ENCODE measurements at regions not wholly inside any gene's neighbourhood (a gene's known extent, or its start where the extent isn't known, plus 50 kb on each side); places are given as distances from the start of the nearest gene placed in this dataset.
"Not testable (repeated sequence)": the region's sequence is repeated elsewhere in the genome, so short reads cannot be mapped to it uniquely, and the experiment has no call there.

DNA sequence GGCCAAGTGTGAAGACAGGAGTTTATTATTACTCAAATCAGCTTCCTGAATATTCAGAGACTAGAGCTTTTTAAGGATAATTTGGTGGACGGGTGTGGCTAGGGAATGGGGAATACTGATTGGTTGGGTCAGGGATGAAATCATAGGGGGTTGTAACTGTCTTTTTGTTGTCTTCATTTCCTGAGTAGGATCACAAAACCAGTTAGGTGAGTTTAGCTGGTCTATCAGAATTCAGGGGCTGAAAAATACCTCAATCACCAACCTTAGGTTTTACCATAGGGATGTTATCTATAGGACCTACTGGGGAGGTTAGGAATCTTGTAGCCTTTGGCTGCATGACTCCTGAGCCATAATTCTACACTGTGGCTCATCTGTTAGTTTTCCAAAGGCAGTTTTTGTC is 235.8 kb downstream of the YTHDC2 start:
- Histone ChIP-seq H4K5ac (ENCODE audit: low read length) (no peak overlapping the region), H3K27ac (ENCODE audit: low read depth, low read length) (no peak overlapping the region), H3K4ac (ENCODE audit: low read depth, low read length) (no peak overlapping the region), H3K79me1 (ENCODE audit: low read length) (no peaks in the 10 kb centered on the region), H3K36me3 (ENCODE audit: control insufficient read depth, insufficient read depth, low read length) (no peaks in the 10 kb centered on the region), H2BK15ac (replicated peaks; ENCODE audit: low read depth) (no peak overlapping the region), H2AK5ac (ENCODE audit: low read length) (no peak overlapping the region), H3K23ac (ENCODE audit: low read length) (no peak overlapping the region), H2BK5ac (ENCODE audit: low read length) (no peak overlapping the region), H3K18ac (ENCODE audit: low read length) (no peak overlapping the region), H3K4me2 (ENCODE audit: low read length) (no peak overlapping the region), H3K9ac (ENCODE audit: low read length) (no peak overlapping the region), H3K4me3 (ENCODE audit: low read length) (no peak overlapping the region), H3K56ac (ENCODE audit: low read length) (no peak overlapping the region), H3K79me2 (ENCODE audit: control insufficient read depth, insufficient read depth, low read length) (no peaks in the 10 kb centered on the region), H4K8ac (ENCODE audit: low read depth, low read length) (no peak overlapping the region), H2BK120ac (ENCODE audit: low read depth, low read length) (no peak overlapping the region), H3K4me1 (ENCODE audit: control insufficient read depth, low read depth, low read length) (no peaks in the 10 kb centered on the region), H3K27me3 (ENCODE audit: insufficient read depth, low read length, poor library complexity) (no peaks in the 10 kb centered on the region)
- DNase-seq = peak; percentile 87
- WGBS (ENCODE audit: extremely low coverage, insufficient coverage, low lambda C conversion rate) = no CpG with 5 or more reads among the region's 1 CpG

DNA sequence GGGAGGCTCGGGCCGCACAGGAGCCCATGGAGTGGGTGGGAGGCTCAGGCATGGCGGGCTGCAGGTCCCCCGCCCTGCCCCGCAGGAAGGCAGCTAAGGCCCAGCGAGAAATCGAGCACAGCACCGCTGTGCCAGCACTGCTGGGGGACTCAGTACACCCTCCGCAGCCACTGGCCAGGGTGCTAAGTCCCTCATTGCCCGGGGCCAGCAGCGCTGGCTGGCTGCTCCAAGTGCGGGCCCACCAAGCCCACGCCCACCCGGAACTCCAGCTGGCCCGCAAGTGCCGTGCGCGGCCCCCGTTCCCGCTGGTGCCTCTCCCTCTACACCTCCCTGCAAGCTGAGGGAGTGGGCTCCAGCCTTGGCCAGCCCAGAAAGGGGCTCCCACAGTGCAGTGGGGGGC is 239.7 kb downstream of the YTHDC2 start:
- H2AK5ac ChIP-seq (ENCODE audit: low read length); H3K4me1 ChIP-seq (ENCODE audit: control insufficient read depth, low read depth, low read length); H2BK15ac ChIP-seq (replicated peaks; ENCODE audit: low read depth); H3K79me1 ChIP-seq (ENCODE audit: low read length); H2BK120ac ChIP-seq (ENCODE audit: low read depth, low read length); H3K27me3 ChIP-seq (ENCODE audit: insufficient read depth, low read length, poor library complexity); H4K5ac ChIP-seq (ENCODE audit: low read length); H3K4me3 ChIP-seq (ENCODE audit: low read length); H3K4ac ChIP-seq (ENCODE audit: low read depth, low read length); H3K36me3 ChIP-seq (ENCODE audit: control insufficient read depth, insufficient read depth, low read length); H2BK5ac ChIP-seq (ENCODE audit: low read length); H3K79me2 ChIP-seq (ENCODE audit: control insufficient read depth, insufficient read depth, low read length); DNase-seq; H3K27ac ChIP-seq (ENCODE audit: low read depth, low read length); H3K9ac ChIP-seq (ENCODE audit: low read length); H3K56ac ChIP-seq (ENCODE audit: low read length); H3K18ac ChIP-seq (ENCODE audit: low read length); H3K4me2 ChIP-seq (ENCODE audit: low read length); H3K23ac ChIP-seq (ENCODE audit: low read length); H4K8ac ChIP-seq (ENCODE audit: low read depth, low read length): not testable (repeated sequence)
- no CpG with 5 or more reads among the region's 20 CpGs for WGBS (ENCODE audit: extremely low coverage, insufficient coverage, low lambda C conversion rate)

DNA sequence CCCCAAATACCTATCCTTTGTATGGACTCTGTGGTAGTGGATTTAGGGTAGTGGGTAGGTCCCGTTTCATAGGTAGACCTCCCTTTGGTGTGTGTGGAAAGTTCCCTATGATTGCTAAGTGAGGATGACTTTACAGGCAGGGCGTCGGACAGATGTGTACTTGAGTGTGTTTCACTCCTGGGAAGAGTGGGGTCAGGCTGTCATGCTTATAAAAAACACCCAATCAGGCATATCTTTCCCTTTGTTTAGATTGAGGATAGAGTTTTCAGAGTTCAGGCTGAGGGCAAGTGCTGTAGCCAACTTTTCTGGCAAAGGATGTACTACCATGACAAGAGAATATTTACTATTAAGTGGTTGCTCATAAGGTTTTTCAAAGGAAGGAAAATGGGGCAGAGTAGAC is 242.0 kb downstream of the YTHDC2 start:
- no peaks in the 10 kb centered on the region for H3K27me3 ChIP-seq (ENCODE audit: insufficient read depth, low read length, poor library complexity)
- H3K4ac ChIP-seq (ENCODE audit: low read depth, low read length) = no peak overlapping the region
- DNase-seq = no peak
- H3K36me3 ChIP-seq (ENCODE audit: control insufficient read depth, insufficient read depth, low read length) = no peaks in the 10 kb centered on the region
- no peak overlapping the region for H3K56ac ChIP-seq (ENCODE audit: low read length)
- no peaks in the 10 kb centered on the region for H3K79me2 ChIP-seq (ENCODE audit: control insufficient read depth, insufficient read depth, low read length)
- H3K4me3 ChIP-seq (ENCODE audit: low read length) = no peak overlapping the region
- peaks cover 2% of the 10 kb centered on the region for H3K4me1 ChIP-seq (ENCODE audit: control insufficient read depth, low read depth, low read length)
- no peak overlapping the region for H2BK120ac ChIP-seq (ENCODE audit: low read depth, low read length)
- no peak overlapping the region for H3K27ac ChIP-seq (ENCODE audit: low read depth, low read length)
- no peak overlapping the region for H3K23ac ChIP-seq (ENCODE audit: low read length)
- no peak overlapping the region for H3K9ac ChIP-seq (ENCODE audit: low read length)
- no peaks in the 10 kb centered on the region for H3K79me1 ChIP-seq (ENCODE audit: low read length)
- H3K4me2 ChIP-seq (ENCODE audit: low read length) = no peak overlapping the region
- H2AK5ac ChIP-seq (ENCODE audit: low read length) = no peak overlapping the region
- H2BK5ac ChIP-seq (ENCODE audit: low read length) = no peak overlapping the region
- no CpG with 5 or more reads among the region's 3 CpGs for WGBS (ENCODE audit: extremely low coverage, insufficient coverage, low lambda C conversion rate)
- H3K18ac ChIP-seq (ENCODE audit: low read length) = no peak overlapping the region
- H4K8ac ChIP-seq (ENCODE audit: low read depth, low read length) = no peak overlapping the region
- H4K5ac ChIP-seq (ENCODE audit: low read length) = no peak overlapping the region
- H2BK15ac ChIP-seq (replicated peaks; ENCODE audit: low read depth) = no peak overlapping the region

DNA sequence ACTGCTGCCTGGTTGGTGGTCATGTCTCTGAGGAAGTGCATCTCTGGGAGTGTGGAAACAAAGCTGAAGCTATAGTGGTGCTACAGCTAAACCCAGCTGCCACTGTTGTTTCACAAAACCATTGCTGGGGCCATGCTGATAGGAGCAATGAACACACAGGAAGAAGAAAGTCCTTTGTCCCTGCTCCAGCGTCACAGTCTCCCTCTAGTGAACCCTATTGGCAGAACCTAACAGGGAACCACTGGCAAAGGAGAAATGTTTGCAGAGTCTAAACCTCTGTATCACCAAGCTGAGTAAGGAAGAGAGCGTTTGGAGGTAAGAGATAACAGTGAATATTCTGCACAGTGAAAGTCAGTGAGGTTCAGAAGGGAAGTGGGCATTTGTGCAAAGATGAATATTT is 244.0 kb downstream of the YTHDC2 start:
- Histone ChIP-seq H2BK120ac (ENCODE audit: low read depth, low read length) (no peak overlapping the region), H2BK5ac (ENCODE audit: low read length) (no peak overlapping the region), H2BK15ac (replicated peaks; ENCODE audit: low read depth) (no peak overlapping the region), H3K18ac (ENCODE audit: low read length) (no peak overlapping the region), H3K23ac (ENCODE audit: low read length) (no peak overlapping the region), H3K4ac (ENCODE audit: low read depth, low read length) (peak overlapping the region; percentile 59), H2AK5ac (ENCODE audit: low read length) (no peak overlapping the region), H4K5ac (ENCODE audit: low read length) (no peak overlapping the region), H3K27me3 (ENCODE audit: insufficient read depth, low read length, poor library complexity) (no peaks in the 10 kb centered on the region), H3K79me1 (ENCODE audit: low read length) (no peaks in the 10 kb centered on the region), H3K36me3 (ENCODE audit: control insufficient read depth, insufficient read depth, low read length) (no peaks in the 10 kb centered on the region), H3K79me2 (ENCODE audit: control insufficient read depth, insufficient read depth, low read length) (no peaks in the 10 kb centered on the region), H4K8ac (ENCODE audit: low read depth, low read length) (no peak overlapping the region), H3K56ac (ENCODE audit: low read length) (no peak overlapping the region), H3K9ac (ENCODE audit: low read length) (no peak overlapping the region), H3K27ac (ENCODE audit: low read depth, low read length) (no peak overlapping the region), H3K4me1 (ENCODE audit: control insufficient read depth, low read depth, low read length) (peaks cover 7% of the 10 kb centered on the region), H3K4me3 (ENCODE audit: low read length) (no peak overlapping the region), H3K4me2 (ENCODE audit: low read length) (no peak overlapping the region)
- WGBS (ENCODE audit: extremely low coverage, insufficient coverage, low lambda C conversion rate) = no CpG with 5 or more reads among the region's 2 CpGs
- peak; percentile 42 for DNase-seq

DNA sequence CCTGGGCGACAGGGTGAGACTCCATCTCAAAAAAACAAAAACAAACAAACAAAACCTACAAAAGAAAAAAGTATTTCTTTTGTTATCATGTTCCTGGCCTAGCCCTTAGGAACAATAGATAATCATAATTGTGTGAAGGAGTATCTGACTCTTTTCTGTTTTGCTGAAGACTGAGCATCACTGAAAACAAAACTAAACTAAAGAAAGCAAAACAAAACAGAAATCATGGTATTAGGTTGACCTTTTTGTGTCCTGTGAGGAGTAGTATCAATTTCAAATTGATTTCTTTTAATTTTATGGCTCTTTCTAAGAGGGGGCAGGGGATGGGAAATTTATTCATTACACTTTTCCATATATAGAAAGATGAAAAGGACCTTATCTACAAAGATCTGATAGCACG is 246.0 kb downstream of the YTHDC2 start:
- Histone ChIP-seq H3K79me2 (ENCODE audit: control insufficient read depth, insufficient read depth, low read length) (no peaks in the 10 kb centered on the region), H3K23ac (ENCODE audit: low read length) (no peak overlapping the region), H3K4me2 (ENCODE audit: low read length) (no peak overlapping the region), H3K4me3 (ENCODE audit: low read length) (no peak overlapping the region), H2BK15ac (replicated peaks; ENCODE audit: low read depth) (no peak overlapping the region), H3K56ac (ENCODE audit: low read length) (no peak overlapping the region), H3K9ac (ENCODE audit: low read length) (no peak overlapping the region), H3K27ac (ENCODE audit: low read depth, low read length) (no peak overlapping the region), H2AK5ac (ENCODE audit: low read length) (no peak overlapping the region), H3K27me3 (ENCODE audit: insufficient read depth, low read length, poor library complexity) (no peaks in the 10 kb centered on the region), H2BK120ac (ENCODE audit: low read depth, low read length) (no peak overlapping the region), H3K36me3 (ENCODE audit: control insufficient read depth, insufficient read depth, low read length) (no peaks in the 10 kb centered on the region), H3K4me1 (ENCODE audit: control insufficient read depth, low read depth, low read length) (peaks cover 7% of the 10 kb centered on the region), H3K18ac (ENCODE audit: low read length) (no peak overlapping the region), H3K79me1 (ENCODE audit: low read length) (no peaks in the 10 kb centered on the region), H4K8ac (ENCODE audit: low read depth, low read length) (no peak overlapping the region), H3K4ac (ENCODE audit: low read depth, low read length) (no peak overlapping the region), H4K5ac (ENCODE audit: low read length) (no peak overlapping the region), H2BK5ac (ENCODE audit: low read length) (no peak overlapping the region)
- no CpG with 5 or more reads among the region's 2 CpGs for WGBS (ENCODE audit: extremely low coverage, insufficient coverage, low lambda C conversion rate)
- no peak for DNase-seq

DNA sequence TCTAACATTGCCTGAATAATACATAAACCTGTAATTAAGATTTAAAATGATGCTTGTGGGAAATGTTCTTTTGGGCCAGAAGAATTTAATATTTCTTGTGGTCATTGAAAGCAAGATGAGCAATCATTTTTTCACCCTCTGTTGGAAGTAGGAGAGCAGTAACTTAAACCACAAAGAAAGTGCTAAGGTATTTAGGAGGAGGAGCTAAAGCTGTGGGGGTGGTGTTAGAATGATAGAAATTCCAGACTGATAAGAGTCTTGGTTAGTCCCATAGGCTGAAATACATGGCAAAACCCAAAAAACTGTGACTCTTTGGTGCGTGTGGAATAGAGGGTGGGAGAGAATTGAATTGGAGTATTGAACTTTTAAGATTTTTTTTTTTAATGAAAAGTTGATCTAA is 247.0 kb downstream of the YTHDC2 start:
- Histone ChIP-seq H3K27ac (ENCODE audit: low read depth, low read length) (no peak overlapping the region), H2BK120ac (ENCODE audit: low read depth, low read length) (no peak overlapping the region), H3K4me2 (ENCODE audit: low read length) (no peak overlapping the region), H3K23ac (ENCODE audit: low read length) (no peak overlapping the region), H2AK5ac (ENCODE audit: low read length) (no peak overlapping the region), H2BK5ac (ENCODE audit: low read length) (no peak overlapping the region), H3K79me1 (ENCODE audit: low read length) (no peaks in the 10 kb centered on the region), H4K8ac (ENCODE audit: low read depth, low read length) (no peak overlapping the region), H3K36me3 (ENCODE audit: control insufficient read depth, insufficient read depth, low read length) (no peaks in the 10 kb centered on the region), H3K27me3 (ENCODE audit: insufficient read depth, low read length, poor library complexity) (no peaks in the 10 kb centered on the region), H3K4ac (ENCODE audit: low read depth, low read length) (no peak overlapping the region), H3K4me1 (ENCODE audit: control insufficient read depth, low read depth, low read length) (peaks cover 7% of the 10 kb centered on the region), H3K4me3 (ENCODE audit: low read length) (no peak overlapping the region), H4K5ac (ENCODE audit: low read length) (no peak overlapping the region), H3K18ac (ENCODE audit: low read length) (no peak overlapping the region), H3K79me2 (ENCODE audit: control insufficient read depth, insufficient read depth, low read length) (no peaks in the 10 kb centered on the region), H2BK15ac (replicated peaks; ENCODE audit: low read depth) (no peak overlapping the region), H3K9ac (ENCODE audit: low read length) (no peak overlapping the region), H3K56ac (ENCODE audit: low read length) (no peak overlapping the region)
- peak; percentile 81 for DNase-seq
- WGBS (ENCODE audit: extremely low coverage, insufficient coverage, low lambda C conversion rate) = 100% methylated on average over 1 of the region's 1 CpG
